Ovary (tissue), 7 donors: ENCODE measurements at regions not wholly inside any gene's neighbourhood (a gene's known extent, or its start where the extent isn't known, plus 50 kb on each side); places are given as distances from the start of the nearest gene placed in this dataset.

Source experiments
- DNase-seq, 5 donors: peaks; one replicate each; pipeline ENCODE4 v3.0.0-alpha.2; 2019 to 2020
- H3K27ac ChIP-seq, 2 donors: fragments of 200-600 bp; one replicate each; pipeline versions ENCODE4 v1.5.1 to v1.8.0; 2019 to 2022
- H3K27me3 ChIP-seq: fragments of 200-600 bp; one replicate; pipeline ENCODE4 v1.8.0; 2022
- H3K36me3 ChIP-seq: fragments of 200-600 bp; sonication (generic); one replicate; pipeline ENCODE4 v1.5.1; 2019
- H3K4me1 ChIP-seq: one replicate; pipeline ENCODE4 v1.8.1; 2013; ENCODE audit warnings: mild to moderate bottlenecking, moderate library complexity; ENCODE audit not compliant: insufficient read depth
- H3K4me3 ChIP-seq: fragments of 200-600 bp; sonication (generic); one replicate; pipeline ENCODE4 v1.5.1; 2017
- H3K9me3 ChIP-seq, 2 donors: fragments of 200-600 bp in 1 of 2; sonication (generic) in 1 of 2; one replicate each; pipeline versions ENCODE4 v1.5.1 to v1.8.1; 2013 to 2019; ENCODE audit warnings: mild to moderate bottlenecking in 1 of 2, moderate library complexity in 1 of 2
- EP300 ChIP-seq: sonication (generic); formaldehyde crosslinking; IDR thresholded peaks from one replicate; pipeline ENCODE4 v1.6.1; 2017; ENCODE audit warnings: antibody characterized with exemption
- POLR2A ChIP-seq: fragments of 450-650 bp; IDR thresholded peaks from one replicate; pipeline ENCODE4 v1.6.1; 2017; ENCODE audit warnings: antibody characterized with exemption, mild to moderate bottlenecking, moderate library complexity
- WGBS, 3 donors: extraction: QIAGEN DNeasy Blood & Tissue Kit in 1 of 3; methylation state at CpG; one replicate each; pipeline versions ENCODE4 v1.1.5 to v1.1.7; 2013 to 2017; 5-methylcytosine and 5-hydroxymethylcytosine counted together
- intact Hi-C, 4 donors: fragments of 100-400 bp; cut with DNase I; formaldehyde crosslinking; loops; one replicate each; pipeline versions ENCODE4 v1.11.0 to v1.15.1; 2022 to 2023
- TF ChIP-seq, protein P1 (sequence below), 3 donors: fragments of 450-650 bp in 2 of 3; fragments of 200-600 bp in 1 of 3; IDR thresholded peaks; one replicate each; pipeline versions ENCODE4 v1.5.1 to v1.8.0; 2016 to 2022; ENCODE audit warnings: antibody characterized with exemption in 3 of 3, mild to moderate bottlenecking in 1 of 3
- donor health status: DM: no; HTN: no; CAD: no; lungs with moderate emphysema.
- donor health status: DM: no; HTN: no; CAD: no.
- donor health status: Bipolar disorder and iron deficiency.
- donor health status: DM: no; HTN: no; CAD: no.
- donor health status: DM: yes; HTN: yes; CAD: no.

- intact Hi-C loops: loop anchor here in 1 of 4 donors (5.0 kb wide), 1 partner anchor 1628 kb away; no protein-coding TSS in a partner anchor
These were observed 899.9 kb downstream of the C6orf118 start for GRCh38 chr6:164409309-164410009.

GRCh38 chr6:164408868-164409267 lies 900.5 kb downstream of the C6orf118 start:
- TF ChIP-seq, protein P1, sequence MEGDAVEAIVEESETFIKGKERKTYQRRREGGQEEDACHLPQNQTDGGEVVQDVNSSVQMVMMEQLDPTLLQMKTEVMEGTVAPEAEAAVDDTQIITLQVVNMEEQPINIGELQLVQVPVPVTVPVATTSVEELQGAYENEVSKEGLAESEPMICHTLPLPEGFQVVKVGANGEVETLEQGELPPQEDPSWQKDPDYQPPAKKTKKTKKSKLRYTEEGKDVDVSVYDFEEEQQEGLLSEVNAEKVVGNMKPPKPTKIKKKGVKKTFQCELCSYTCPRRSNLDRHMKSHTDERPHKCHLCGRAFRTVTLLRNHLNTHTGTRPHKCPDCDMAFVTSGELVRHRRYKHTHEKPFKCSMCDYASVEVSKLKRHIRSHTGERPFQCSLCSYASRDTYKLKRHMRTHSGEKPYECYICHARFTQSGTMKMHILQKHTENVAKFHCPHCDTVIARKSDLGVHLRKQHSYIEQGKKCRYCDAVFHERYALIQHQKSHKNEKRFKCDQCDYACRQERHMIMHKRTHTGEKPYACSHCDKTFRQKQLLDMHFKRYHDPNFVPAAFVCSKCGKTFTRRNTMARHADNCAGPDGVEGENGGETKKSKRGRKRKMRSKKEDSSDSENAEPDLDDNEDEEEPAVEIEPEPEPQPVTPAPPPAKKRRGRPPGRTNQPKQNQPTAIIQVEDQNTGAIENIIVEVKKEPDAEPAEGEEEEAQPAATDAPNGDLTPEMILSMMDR (IDR thresholded peaks at IDR 0.05): no peak
- TF ChIP-seq EP300: no peak
- TF ChIP-seq POLR2A: no peak
- no peak for DNase-seq
- Histone ChIP-seq H3K27me3 (no peaks in the 10 kb centered on the region), H3K27ac (no peak overlapping the region), H3K36me3 (no peaks in the 10 kb centered on the region), H3K4me3 (no peak overlapping the region), H3K4me1 (no peaks in the 10 kb centered on the region), H3K9me3 (no peaks in the 10 kb centered on the region)
- intact Hi-C loops: no loop called here
- WGBS, 3 donors: 93 to 96% (median 96%) methylated on average over 5 of the region's 5 CpGs

More at GRCh38 chr6:164409309-164410009, 899.9 kb downstream of the C6orf118 start:
- no peak for TF ChIP-seq POLR2A
- no peak for TF ChIP-seq EP300
- TF ChIP-seq, protein P1 (IDR thresholded peaks at IDR 0.05): no peak
- Histone ChIP-seq H3K36me3 (no peaks in the 10 kb centered on the region), H3K4me1 (no peaks in the 10 kb centered on the region), H3K27ac (no peak overlapping the region), H3K4me3 (no peak overlapping the region), H3K9me3 (no peaks in the 10 kb centered on the region), H3K27me3 (no peaks in the 10 kb centered on the region)
- WGBS, 3 donors: 64 to 82% (median 74%) methylated on average over 8 of the region's 8 CpGs
- DNase-seq: no peak

DNA sequence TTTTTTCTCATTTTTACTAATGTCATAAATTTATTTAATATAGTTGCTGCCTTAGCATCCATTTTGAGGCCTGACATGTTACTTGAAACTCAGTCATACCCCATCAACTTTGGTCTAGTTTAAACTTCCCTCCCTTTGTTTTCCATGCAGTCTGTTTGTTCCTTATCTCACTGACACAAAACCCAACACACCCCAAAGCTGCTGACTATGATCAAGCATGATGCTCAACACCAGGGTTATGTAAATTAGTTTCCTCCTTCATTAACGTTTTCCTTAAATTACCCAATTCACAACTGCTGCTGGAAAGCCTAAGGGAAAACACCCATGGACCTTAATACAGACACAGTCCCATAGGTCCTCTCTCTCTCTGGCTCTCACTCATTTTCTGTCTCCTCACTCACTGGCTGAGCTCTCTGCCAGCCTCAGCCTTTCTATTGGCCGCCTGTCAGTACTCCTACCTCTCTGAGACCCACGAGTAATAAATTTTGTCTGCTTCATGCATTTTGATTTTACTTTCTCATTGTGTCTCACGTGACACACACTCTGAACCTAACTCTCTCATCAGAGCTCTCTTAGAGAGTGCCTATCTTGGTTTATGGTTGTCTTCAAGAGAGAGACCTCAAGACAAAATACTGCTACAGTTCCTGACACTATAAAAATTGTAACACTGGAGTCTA lies 904.5 kb downstream of the C6orf118 start:
- DNase-seq: no peak
- H3K4me3 ChIP-seq: no peak overlapping the region
- WGBS, 3 donors: 68 to 83% (median 74%) methylated on average over 4 of the region's 4 CpGs
- no peaks in the 10 kb centered on the region for H3K36me3 ChIP-seq
- no peak overlapping the region for H3K27ac ChIP-seq
- intact Hi-C loops: loop anchor here in 1 of 4 donors (5.0 kb wide), 1 partner anchor 1023 kb away; no protein-coding TSS in a partner anchor
- H3K9me3 ChIP-seq: no peaks in the 10 kb centered on the region
- no peaks in the 10 kb centered on the region for H3K27me3 ChIP-seq
- TF ChIP-seq POLR2A (no peak), EP300 (no peak)
- TF ChIP-seq, protein P1 (IDR thresholded peaks at IDR 0.05): no peak
- no peaks in the 10 kb centered on the region for H3K4me1 ChIP-seq

DNA sequence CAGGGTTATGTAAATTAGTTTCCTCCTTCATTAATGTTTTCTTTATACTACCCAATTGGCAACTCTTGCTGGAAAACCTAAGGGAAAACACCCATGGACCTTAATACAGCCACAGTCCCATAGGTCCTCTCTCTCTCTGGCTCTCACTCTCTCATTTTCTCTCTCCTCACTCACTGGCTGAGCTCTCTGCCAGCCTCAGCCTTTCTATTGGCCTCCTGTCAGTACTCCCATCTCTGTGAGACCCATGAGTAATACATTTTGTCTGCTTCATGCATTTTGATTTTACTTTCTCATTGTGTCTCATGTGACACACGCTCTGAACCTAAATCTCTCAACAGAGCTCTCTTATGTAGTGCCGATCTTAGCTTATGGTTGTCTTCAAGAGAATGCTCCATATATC lies 907.5 kb downstream of the C6orf118 start:
- Histone ChIP-seq H3K27me3 (no peaks in the 10 kb centered on the region), H3K4me1 (no peaks in the 10 kb centered on the region), H3K36me3 (no peaks in the 10 kb centered on the region), H3K27ac (no peak overlapping the region), H3K4me3 (no peak overlapping the region), H3K9me3 (no peaks in the 10 kb centered on the region)
- no peak for TF ChIP-seq POLR2A
- no peak for DNase-seq
- WGBS, 3 donors: 96 to 98% (median 97%) methylated on average over 2 of the region's 2 CpGs
- intact Hi-C loops: loop anchor here in 1 of 4 donors (5.0 kb wide), 1 partner anchor 1020 kb away; no protein-coding TSS in a partner anchor

- Histone ChIP-seq H3K4me3 (no peak overlapping the region), H3K9me3 (no peaks in the 10 kb centered on the region), H3K27me3 (no peaks in the 10 kb centered on the region), H3K27ac (no peak overlapping the region), H3K4me1 (peaks cover 2% of the 10 kb centered on the region), H3K36me3 (no peaks in the 10 kb centered on the region)
- WGBS, 3 donors: 42 to 64% (median 61%) methylated on average over 1 of the region's 1 CpG
- TF ChIP-seq, protein P1 (IDR thresholded peaks at IDR 0.05): no peak
- TF ChIP-seq POLR2A (no peak), EP300 (no peak)
- intact Hi-C loops: no loop called here
- no peak for DNase-seq
These were observed 910.8 kb downstream of the C6orf118 start for GRCh38 chr6:164398647-164399046.
